SU-DHL-6 (cell line): ENCODE measurements at regions not wholly inside any gene's neighbourhood (a gene's known extent, or its start where the extent isn't known, plus 50 kb on each side); places are given as distances from the start of the nearest gene placed in this dataset.

ENCODE experiments used
- CTCF ChIP-seq: fragments of 200-600 bp; sonication (generic); IDR thresholded peaks from one replicate; pipeline ENCODE4 v1.5.1; 2017; ENCODE audit warnings: antibody characterized with exemption, mild to moderate bottlenecking, low read length, moderate library complexity; ENCODE audit not compliant: insufficient read depth, poor library complexity, severe bottlenecking
- EZH2phosphoT487 ChIP-seq: fragments of 200-600 bp; sonication (generic), shearing (Covaris generic); conservative IDR thresholded peaks from 2 replicates; pipeline ENCODE4 v1.6.1; 2018; ENCODE audit warnings: mild to moderate bottlenecking, antibody characterized with exemption, low read length, moderate library complexity, mixed read lengths

GRCh38 chr5:87770016-87770570 is 357.4 kb upstream of the CCNH start:
- TF ChIP-seq CTCF: no peak
- no peak for TF ChIP-seq EZH2phosphoT487
